Activated B cell treated with CpG ODN at 0.5 μM for 24 hours (primary cell): ENCODE measurements at regions not wholly inside any gene's neighbourhood (a gene's known extent, or its start where the extent isn't known, plus 50 kb on each side); places are given as distances from the start of the nearest gene placed in this dataset.

Source experiments
- ATAC-seq: fragments of 200-7000 bp; cut with Tn5 transposase; one replicate; pipeline ENCODE4 v1.10.0; 2021; ENCODE audit warnings: low read depth, mild to moderate bottlenecking, moderate library complexity
- CTCF ChIA-PET: fragments of 350-600 bp; sonication (Branson Sonifier 250); formaldehyde crosslinking; loops from one replicate; lab custom pipeline; 2021; ENCODE audit warnings: antibody characterized with exemption; lab: Charles Lee
- POLR2A ChIA-PET: fragments of 350-600 bp; sonication (Branson Sonifier 250); formaldehyde crosslinking; loops from one replicate; lab custom pipeline; 2021; ENCODE audit warnings: antibody characterized with exemption; lab: Charles Lee
- DNase-seq: peaks from one replicate; pipeline ENCODE4 v3.0.0; 2022
- H3K27ac Mint-ChIP-seq: one replicate; pipeline ENCODE4 v1.8.0; 2020; ENCODE audit warnings: mixed read lengths
- H3K27me3 Mint-ChIP-seq: one replicate; pipeline ENCODE4 v1.8.0; 2021; ENCODE audit warnings: mixed read lengths
- H3K36me3 Mint-ChIP-seq: one replicate; pipeline ENCODE4 v1.8.0; 2021; ENCODE audit warnings: low read depth, mixed read lengths
- H3K4me1 Mint-ChIP-seq: one replicate; pipeline ENCODE4 v1.8.0; 2021; ENCODE audit warnings: mixed read lengths
- H3K4me3 Mint-ChIP-seq: one replicate; pipeline ENCODE4 v1.8.0; 2020; ENCODE audit warnings: mild to moderate bottlenecking, mixed read lengths
- H3K9me3 Mint-ChIP-seq: one replicate; pipeline ENCODE4 v1.8.0; 2020; ENCODE audit warnings: mixed read lengths
- intact Hi-C: fragments of 100-400 bp; cut with micrococcal nuclease; formaldehyde crosslinking; loops from one replicate; pipeline ENCODE4 v1.15.1; 2024
- TF ChIP-seq, protein P1 (sequence below): fragments of 200-600 bp; IDR thresholded peaks from one replicate; pipeline ENCODE4 v1.8.0; 2022; ENCODE audit warnings: antibody characterized with exemption, mild to moderate bottlenecking

DNA sequence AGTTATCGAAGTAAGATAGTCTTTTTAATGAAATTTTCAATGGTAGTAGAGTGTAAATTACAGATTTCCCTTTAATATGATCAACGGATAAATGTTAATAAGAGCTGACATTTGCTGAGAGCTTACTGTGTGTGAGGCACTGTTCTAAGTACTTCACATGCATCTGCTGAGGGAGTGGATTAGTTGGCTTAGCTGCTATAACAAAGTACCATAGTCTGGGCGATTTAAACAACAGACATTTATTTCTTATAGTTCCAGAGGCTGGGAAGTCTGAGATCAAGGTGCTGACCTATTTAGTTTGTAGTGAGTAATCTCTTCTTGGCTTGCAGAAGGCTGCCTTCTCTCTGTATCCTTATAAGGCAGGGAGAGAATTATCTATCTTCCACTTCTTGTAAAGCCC lies 174.3 kb downstream of the CEP135 start:
- ATAC-seq (no peak), DNase-seq (no peak)
- H3K9me3 Mint-ChIP-seq: no peaks in the 10 kb centered on the region
- no peak overlapping the region for H3K27ac Mint-ChIP-seq
- peaks cover 2% of the 10 kb centered on the region for H3K27me3 Mint-ChIP-seq
- POLR2A ChIA-PET: no interaction called here
- no peaks in the 10 kb centered on the region for H3K36me3 Mint-ChIP-seq
- CTCF ChIA-PET: no interaction called here
- H3K4me3 Mint-ChIP-seq: no peak overlapping the region
- intact Hi-C loops: no loop called here
- H3K4me1 Mint-ChIP-seq: no peaks in the 10 kb centered on the region
- TF ChIP-seq, protein P1, sequence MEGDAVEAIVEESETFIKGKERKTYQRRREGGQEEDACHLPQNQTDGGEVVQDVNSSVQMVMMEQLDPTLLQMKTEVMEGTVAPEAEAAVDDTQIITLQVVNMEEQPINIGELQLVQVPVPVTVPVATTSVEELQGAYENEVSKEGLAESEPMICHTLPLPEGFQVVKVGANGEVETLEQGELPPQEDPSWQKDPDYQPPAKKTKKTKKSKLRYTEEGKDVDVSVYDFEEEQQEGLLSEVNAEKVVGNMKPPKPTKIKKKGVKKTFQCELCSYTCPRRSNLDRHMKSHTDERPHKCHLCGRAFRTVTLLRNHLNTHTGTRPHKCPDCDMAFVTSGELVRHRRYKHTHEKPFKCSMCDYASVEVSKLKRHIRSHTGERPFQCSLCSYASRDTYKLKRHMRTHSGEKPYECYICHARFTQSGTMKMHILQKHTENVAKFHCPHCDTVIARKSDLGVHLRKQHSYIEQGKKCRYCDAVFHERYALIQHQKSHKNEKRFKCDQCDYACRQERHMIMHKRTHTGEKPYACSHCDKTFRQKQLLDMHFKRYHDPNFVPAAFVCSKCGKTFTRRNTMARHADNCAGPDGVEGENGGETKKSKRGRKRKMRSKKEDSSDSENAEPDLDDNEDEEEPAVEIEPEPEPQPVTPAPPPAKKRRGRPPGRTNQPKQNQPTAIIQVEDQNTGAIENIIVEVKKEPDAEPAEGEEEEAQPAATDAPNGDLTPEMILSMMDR: no peak

- H3K27me3 Mint-ChIP-seq: no peaks in the 10 kb centered on the region
- no peak overlapping the region for H3K27ac Mint-ChIP-seq
- intact Hi-C loops: no loop called here
- TF ChIP-seq, protein P1: no peak
- H3K36me3 Mint-ChIP-seq: no peaks in the 10 kb centered on the region
- peaks cover 11% of the 10 kb centered on the region for H3K4me1 Mint-ChIP-seq
- no peaks in the 10 kb centered on the region for H3K9me3 Mint-ChIP-seq
- H3K4me3 Mint-ChIP-seq: no peak overlapping the region
- DNase-seq (no peak), ATAC-seq (no peak)
- ChIA-PET POLR2A (no interaction called here), CTCF (no interaction called here)
Measured at GRCh38 chr4:56118845-56119244, 170.1 kb downstream of the CEP135 start.

DNA sequence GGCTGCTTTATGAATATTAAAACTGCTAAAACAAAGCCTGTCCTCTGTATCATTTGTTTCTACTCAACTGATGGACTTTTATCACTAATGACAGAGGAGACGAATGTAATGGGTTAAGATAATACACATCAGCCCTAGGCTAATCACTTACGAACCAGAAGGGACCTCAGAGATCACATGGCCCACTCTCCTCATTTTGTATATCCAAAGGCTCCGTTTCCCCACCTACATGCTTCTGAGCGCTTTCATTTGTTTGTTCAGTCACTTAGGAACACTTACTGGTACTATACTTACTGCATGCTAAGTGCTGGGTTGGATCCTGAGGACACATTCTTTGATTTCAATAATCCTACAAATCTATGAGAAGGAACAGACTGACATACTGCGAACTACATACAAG lies 169.3 kb downstream of the CEP135 start:
- DNase-seq (no peak), ATAC-seq (no peak)
- Mint-ChIP-seq H3K9me3 (no peaks in the 10 kb centered on the region), H3K4me3 (no peak overlapping the region), H3K27ac (no peak overlapping the region), H3K27me3 (no peaks in the 10 kb centered on the region), H3K36me3 (no peaks in the 10 kb centered on the region), H3K4me1 (peaks cover 11% of the 10 kb centered on the region)
- POLR2A ChIA-PET: no interaction called here
- CTCF ChIA-PET: no interaction called here
- intact Hi-C loops: no loop called here
- TF ChIP-seq, protein P1: no peak

DNA sequence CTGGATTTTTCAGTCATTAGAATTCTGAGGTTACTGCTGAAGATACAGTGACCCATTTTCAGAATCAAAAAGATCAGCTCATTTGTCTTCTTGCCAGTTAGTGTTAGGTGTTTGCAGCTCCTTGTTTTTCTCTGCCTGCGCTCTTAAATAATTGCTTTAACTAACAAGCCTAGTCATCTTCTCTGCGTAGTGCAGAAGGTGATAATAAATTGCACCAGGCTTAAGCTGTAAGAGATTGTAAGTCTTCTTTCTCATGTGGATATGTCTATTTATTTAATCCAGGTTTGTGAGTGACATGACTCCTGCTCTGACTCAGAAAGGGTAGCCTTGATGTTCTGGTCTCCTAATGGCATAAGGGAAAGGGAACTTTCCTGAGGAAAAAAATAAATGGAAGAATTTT lies 167.2 kb downstream of the CEP135 start:
- DNase-seq: no peak
- Mint-ChIP-seq H3K27me3 (no peaks in the 10 kb centered on the region), H3K36me3 (no peaks in the 10 kb centered on the region), H3K9me3 (no peaks in the 10 kb centered on the region), H3K27ac (no peak overlapping the region), H3K4me3 (no peak overlapping the region), H3K4me1 (peaks cover 11% of the 10 kb centered on the region)
- ChIA-PET POLR2A (no interaction called here), CTCF (no interaction called here)
- ATAC-seq: no peak
- intact Hi-C loops: no loop called here
- TF ChIP-seq, protein P1: no peak

DNA sequence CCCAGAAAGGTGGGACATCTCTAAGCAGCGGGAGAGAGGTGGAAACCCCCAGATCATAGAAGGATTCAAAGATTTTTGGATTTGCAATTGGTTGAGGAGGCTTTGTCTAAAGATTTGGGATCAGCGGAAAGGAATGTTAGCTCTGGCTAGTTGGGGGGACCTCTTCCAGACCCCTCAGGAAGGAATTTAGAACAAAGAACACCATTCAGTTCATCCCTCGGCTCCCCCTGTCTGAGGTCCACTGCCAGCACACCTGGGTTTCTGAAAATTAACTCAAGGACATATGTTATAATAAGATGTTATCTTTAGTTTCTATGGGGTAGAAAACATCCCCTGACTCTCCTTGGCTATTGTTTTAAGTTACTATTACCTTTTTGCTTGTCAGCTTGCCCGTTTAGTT lies 163.6 kb downstream of the CEP135 start:
- intact Hi-C loops: no loop called here
- ChIA-PET POLR2A (no interaction called here), CTCF (no interaction called here)
- TF ChIP-seq, protein P1: no peak
- Mint-ChIP-seq H3K4me1 (peaks cover 11% of the 10 kb centered on the region), H3K27ac (no peak overlapping the region), H3K4me3 (no peak overlapping the region), H3K36me3 (no peaks in the 10 kb centered on the region), H3K27me3 (no peaks in the 10 kb centered on the region), H3K9me3 (no peaks in the 10 kb centered on the region)
- no peak for DNase-seq
- ATAC-seq: no peak
